Embryonic facial prominence (tissue), 1 donor: ENCODE measurements at regions not wholly inside any gene's neighbourhood (a gene's known extent, or its start where the extent isn't known, plus 50 kb on each side); places are given as distances from the start of the nearest gene placed in this dataset.
"Not testable (repeated sequence)": the region's sequence is repeated elsewhere in the genome, so short reads cannot be mapped to it uniquely, and the experiment has no call there.

Source experiments
- DNase-seq: peaks from one replicate; pipeline ENCODE4 v3.0.0-alpha.2; 2016; ENCODE audit errors: extremely low spot score

GRCh38 chr5:154547551-154547950, 69.5 kb upstream of the HAND1 start:
- no peak for DNase-seq

- no peak for DNase-seq
Observed at GRCh38 chr5:154546719-154547118, 68.7 kb upstream of the HAND1 start.

- no peak for DNase-seq
Observed at GRCh38 chr5:154544646-154545045, 66.6 kb upstream of the HAND1 start.

- DNase-seq = no peak
Observed at GRCh38 chr5:154543380-154543779, 65.4 kb upstream of the HAND1 start.

GRCh38 chr5:154542581-154542980, 64.6 kb upstream of the HAND1 start:
- DNase-seq = no peak

- no peak for DNase-seq
Observed at GRCh38 chr5:154542000-154542399, 64.0 kb upstream of the HAND1 start.

- no peak for DNase-seq
Observed at GRCh38 chr5:154541553-154541952, 63.5 kb upstream of the HAND1 start.

- DNase-seq = no peak
Observed at GRCh38 chr5:154540600-154540999, 62.6 kb upstream of the HAND1 start.

GRCh38 chr5:154538492-154538891, 60.5 kb upstream of the HAND1 start:
- no peak for DNase-seq

GRCh38 chr5:154536439-154536838, 58.4 kb upstream of the HAND1 start:
- DNase-seq = not testable (repeated sequence)

- no peak for DNase-seq
Observed at GRCh38 chr5:154535535-154535934, 57.5 kb upstream of the HAND1 start.

- DNase-seq = no peak
Observed at GRCh38 chr5:154534457-154535050, 56.5 kb upstream of the HAND1 start.

- no peak for DNase-seq
Observed at GRCh38 chr5:154529282-154529681, 51.3 kb upstream of the HAND1 start.

- no peak for DNase-seq
Observed at GRCh38 chr5:154528005-154528594, 50.1 kb upstream of the HAND1 start.
